Mucosa of stomach (tissue), 1 donor: ENCODE measurements at regions not wholly inside any gene's neighbourhood (a gene's known extent, or its start where the extent isn't known, plus 50 kb on each side); places are given as distances from the start of the nearest gene placed in this dataset.

Source experiments
- H3K27me3 ChIP-seq: one replicate; pipeline ENCODE4 v1.7.0; 2013; ENCODE audit warnings: mild to moderate bottlenecking, low read length; ENCODE audit not compliant: control insufficient read depth, insufficient read depth
- H3K36me3 ChIP-seq: one replicate; pipeline ENCODE4 v1.7.0; 2013; ENCODE audit warnings: low read length; ENCODE audit not compliant: control insufficient read depth, insufficient read depth
- H3K4me1 ChIP-seq: one replicate; pipeline ENCODE4 v1.7.0; 2013; ENCODE audit warnings: mild to moderate bottlenecking, low read length; ENCODE audit not compliant: control insufficient read depth, insufficient read depth
- H3K4me3 ChIP-seq: one replicate; pipeline ENCODE4 v1.7.0; 2013; ENCODE audit warnings: low read length
- H3K9ac ChIP-seq: one replicate; pipeline ENCODE4 v1.7.0; 2013; ENCODE audit warnings: mild to moderate bottlenecking, low read length, moderate library complexity
- H3K9me3 ChIP-seq: one replicate; pipeline ENCODE4 v1.7.0; 2013; ENCODE audit warnings: mild to moderate bottlenecking, low read length, moderate library complexity; ENCODE audit not compliant: control insufficient read depth
- donor health status: Pancreatic carcinoma.

- Histone ChIP-seq H3K4me1 (no peaks in the 10 kb centered on the region), H3K9ac (no peak overlapping the region), H3K9me3 (no peaks in the 10 kb centered on the region), H3K4me3 (no peak overlapping the region), H3K27me3 (no peaks in the 10 kb centered on the region), H3K36me3 (no peaks in the 10 kb centered on the region)
Observed at GRCh38 chr5:90144625-90145327, 264.8 kb downstream of the CETN3 start.

- no peak overlapping the region for H3K4me3 ChIP-seq
- H3K4me1 ChIP-seq, result no peaks in the 10 kb centered on the region
- no peaks in the 10 kb centered on the region for H3K36me3 ChIP-seq
- no peaks in the 10 kb centered on the region for H3K27me3 ChIP-seq
- H3K9ac ChIP-seq, result no peak overlapping the region
- H3K9me3 ChIP-seq, result no peaks in the 10 kb centered on the region
Observed at GRCh38 chr5:90142541-90142940, 267.0 kb downstream of the CETN3 start.

GRCh38 chr5:90141984-90142383, 267.6 kb downstream of the CETN3 start:
- H3K36me3 ChIP-seq, result no peaks in the 10 kb centered on the region
- no peak overlapping the region for H3K4me3 ChIP-seq
- H3K4me1 ChIP-seq, result no peaks in the 10 kb centered on the region
- no peaks in the 10 kb centered on the region for H3K27me3 ChIP-seq
- no peaks in the 10 kb centered on the region for H3K9me3 ChIP-seq
- no peak overlapping the region for H3K9ac ChIP-seq

- Histone ChIP-seq H3K27me3 (no peaks in the 10 kb centered on the region), H3K36me3 (no peaks in the 10 kb centered on the region), H3K4me1 (peaks cover 7% of the 10 kb centered on the region), H3K4me3 (no peak overlapping the region), H3K9me3 (no peaks in the 10 kb centered on the region), H3K9ac (no peak overlapping the region)
Observed at GRCh38 chr5:90136952-90137528, 272.5 kb downstream of the CETN3 start.

GRCh38 chr5:90135779-90136378, 273.7 kb downstream of the CETN3 start:
- Histone ChIP-seq H3K4me1 (peaks cover 7% of the 10 kb centered on the region), H3K9me3 (no peaks in the 10 kb centered on the region), H3K9ac (no peak overlapping the region), H3K27me3 (no peaks in the 10 kb centered on the region), H3K36me3 (no peaks in the 10 kb centered on the region), H3K4me3 (no peak overlapping the region)

- H3K27me3 ChIP-seq, result no peaks in the 10 kb centered on the region
- no peaks in the 10 kb centered on the region for H3K36me3 ChIP-seq
- peaks cover 7% of the 10 kb centered on the region for H3K4me1 ChIP-seq
- no peak overlapping the region for H3K9ac ChIP-seq
- no peak overlapping the region for H3K4me3 ChIP-seq
- H3K9me3 ChIP-seq, result no peaks in the 10 kb centered on the region
Observed at GRCh38 chr5:90134892-90135291, 274.7 kb downstream of the CETN3 start.

GRCh38 chr5:90134381-90134780, 275.2 kb downstream of the CETN3 start:
- Histone ChIP-seq H3K9me3 (no peaks in the 10 kb centered on the region), H3K9ac (no peak overlapping the region), H3K36me3 (no peaks in the 10 kb centered on the region), H3K4me3 (no peak overlapping the region), H3K4me1 (peaks cover 7% of the 10 kb centered on the region), H3K27me3 (no peaks in the 10 kb centered on the region)

- no peak overlapping the region for H3K4me3 ChIP-seq
- no peaks in the 10 kb centered on the region for H3K27me3 ChIP-seq
- H3K4me1 ChIP-seq, result peaks cover 7% of the 10 kb centered on the region
- no peak overlapping the region for H3K9ac ChIP-seq
- H3K9me3 ChIP-seq, result no peaks in the 10 kb centered on the region
- no peaks in the 10 kb centered on the region for H3K36me3 ChIP-seq
Observed at GRCh38 chr5:90133941-90134340, 275.6 kb downstream of the CETN3 start.

- no peak overlapping the region for H3K4me3 ChIP-seq
- no peaks in the 10 kb centered on the region for H3K9me3 ChIP-seq
- H3K4me1 ChIP-seq, result peaks cover 7% of the 10 kb centered on the region
- no peak overlapping the region for H3K9ac ChIP-seq
- no peaks in the 10 kb centered on the region for H3K36me3 ChIP-seq
- no peaks in the 10 kb centered on the region for H3K27me3 ChIP-seq
Observed at GRCh38 chr5:90131383-90132133, 278.0 kb downstream of the CETN3 start.

- Histone ChIP-seq H3K4me3 (no peak overlapping the region), H3K9me3 (no peaks in the 10 kb centered on the region), H3K9ac (no peak overlapping the region), H3K4me1 (no peaks in the 10 kb centered on the region), H3K36me3 (no peaks in the 10 kb centered on the region), H3K27me3 (no peaks in the 10 kb centered on the region)
Observed at GRCh38 chr5:90128551-90128950, 281.0 kb downstream of the CETN3 start.

GRCh38 chr5:90119531-90119971, 290.0 kb downstream of the CETN3 start:
- Histone ChIP-seq H3K27me3 (no peaks in the 10 kb centered on the region), H3K4me3 (no peak overlapping the region), H3K4me1 (no peaks in the 10 kb centered on the region), H3K9ac (no peak overlapping the region), H3K36me3 (no peaks in the 10 kb centered on the region), H3K9me3 (no peaks in the 10 kb centered on the region)

- Histone ChIP-seq H3K4me3 (no peak overlapping the region), H3K9me3 (no peaks in the 10 kb centered on the region), H3K27me3 (no peaks in the 10 kb centered on the region), H3K9ac (no peak overlapping the region), H3K4me1 (no peaks in the 10 kb centered on the region), H3K36me3 (no peaks in the 10 kb centered on the region)
Observed at GRCh38 chr5:90117005-90117404, 292.6 kb downstream of the CETN3 start.
